ENCODE measurements at regions not wholly inside any gene's neighbourhood (a gene's known extent, or its start where the extent isn't known, plus 50 kb on each side); places are given as distances from the start of the nearest gene placed in this dataset.

GRCh38 chr5:123746683-123747360 is 234.8 kb downstream of the CSNK1G3 start:
- TF ChIP-seq CTCF (tag by site-specific recombination; IDR thresholded peaks at IDR 0.05) (no peak), ZNF549 (tag by site-specific recombination; IDR thresholded peaks at IDR 0.05) (no peak), ZFP37 (tag by site-specific recombination; IDR thresholded peaks at IDR 0.05) (no peak), PATZ1 (tag by site-specific recombination; IDR thresholded peaks at IDR 0.05) (no peak), ZBTB17 (tag by site-specific recombination; IDR thresholded peaks at IDR 0.05) (no peak), ZNF670 (tag by site-specific recombination; IDR thresholded peaks at IDR 0.05; ENCODE audit: low read depth) (no peak), PRDM4 (tag by site-specific recombination; IDR thresholded peaks at IDR 0.05) (no peak), SP3 (tag by site-specific recombination; IDR thresholded peaks at IDR 0.05) (no peak), ZNF501 (tag by site-specific recombination; IDR thresholded peaks at IDR 0.05) (no peak), ZNF621 (tag by site-specific recombination; IDR thresholded peaks at IDR 0.05) (no peak), ZBTB20 (tag by site-specific recombination; IDR thresholded peaks at IDR 0.05) (no peak), ZNF202 (tag by site-specific recombination; IDR thresholded peaks at IDR 0.05; ENCODE audit: borderline replicate concordance) (no peak), ZNF76 (tag by site-specific recombination; IDR thresholded peaks at IDR 0.05; ENCODE audit: borderline replicate concordance, low read depth) (no peak), ZSCAN23 (tag by site-specific recombination; IDR thresholded peaks at IDR 0.05) (no peak)

All from HEK293 (cell line).